HCT116 (cell line): ENCODE measurements at regions not wholly inside any gene's neighbourhood (a gene's known extent, or its start where the extent isn't known, plus 50 kb on each side); places are given as distances from the start of the nearest gene placed in this dataset.

Experiments
- ATAC-seq: fragments of 200-7000 bp; cut with Tn5 transposase; 2 replicates; pipeline ENCODE4 v1.9.1; 2020; ENCODE audit warnings: mild to moderate bottlenecking, moderate library complexity
- BruUV-seq: library from RNA; stranded (reverse); fragments of 400-500 nt; replicated peaks from 2 replicates; lab custom pipeline; 2021; lab: Mats Ljungman, UMichigan
- CTCF ChIA-PET: fragments of 300-600 bp; sonication (Branson Sonifier 250); formaldehyde crosslinking; loops from one replicate; lab custom pipeline; 2021; ENCODE audit warnings: antibody characterized with exemption; lab: Charles Lee
- POLR2A ChIA-PET: fragments of 300-600, 350-600 bp; sonication (Branson Sonifier 250); formaldehyde crosslinking; loops from one replicate; lab custom pipeline; 2021; ENCODE audit warnings: antibody characterized with exemption; lab: Charles Lee
- RAD21 ChIA-PET, 2 experiments: fragments of 300-600 bp; sonication (Branson Sonifier 250); formaldehyde crosslinking; loops; one replicate each; lab custom pipeline; 2023; ENCODE audit warnings: low total read pairs in 2 of 2; ENCODE audit not compliant: uncharacterized antibody in 2 of 2, unreplicated experiment in 2 of 2, low non-redundant PET in 1 of 2; lab: Charles Lee
- DNase-seq: peaks from one replicate; pipeline ENCODE4 v3.0.0-alpha.2; 2010; ENCODE audit warnings: low read depth, low spot score
- H2AFZ ChIP-seq: fragments of 200-600 bp; shearing (Covaris generic), sonication (generic); 2 replicates; pipeline ENCODE4 v1.6.1; 2017; ENCODE audit warnings: low read depth, mixed run types, mixed read lengths, antibody characterized with exemption, low read length; ENCODE audit not compliant: poor library complexity, severe bottlenecking
- H3K27ac ChIP-seq: 2 replicates; pipeline ENCODE4 v1.5.1; 2012; ENCODE audit warnings: low read depth, low read length
- H3K27me3 ChIP-seq: fragments of 200-600 bp; sonication (generic); 2 replicates; pipeline ENCODE4 v1.6.1; 2016; ENCODE audit warnings: mixed run types, low read length, mixed read lengths; ENCODE audit not compliant: insufficient read depth
- H3K36me3 ChIP-seq, 2 experiments: fragments of 200-500 bp in 1 of 2; fragments of 200-600 bp in 1 of 2; sonication (Bioruptor generic) in 1 of 2; sonication (generic) in 1 of 2; 2 replicates each; pipeline versions ENCODE4 v1.5.1 to v1.6.1; 2014 to 2016; ENCODE audit warnings: low read length in 2 of 2, inconsistent platforms in 1 of 2, mixed read lengths in 1 of 2, mixed run types in 1 of 2; ENCODE audit not compliant: insufficient read depth in 2 of 2, control insufficient read depth in 1 of 2
- H3K4me1 ChIP-seq, 2 experiments: fragments of 200-600 bp in 1 of 2; sonication (generic) in 1 of 2; 2 replicates each; pipeline versions ENCODE4 v1.5.1 to v1.6.1; 2012 to 2017; ENCODE audit warnings: low read length in 2 of 2, inconsistent platforms in 1 of 2, mild to moderate bottlenecking in 1 of 2, mixed read lengths in 1 of 2, mixed run types in 1 of 2, moderate library complexity in 1 of 2; ENCODE audit not compliant: insufficient read depth in 2 of 2, control insufficient read depth in 1 of 2
- H3K4me2 ChIP-seq: fragments of 200-600 bp; sonication (generic); 2 replicates; pipeline ENCODE4 v1.6.1; 2017; ENCODE audit warnings: mixed run types, low read length, mixed read lengths
- H3K4me3 ChIP-seq, 2 experiments: fragments of 200-600 bp in 1 of 2; sonication (generic) in 1 of 2; replicated peaks in 1 of 2; 2 replicates each; pipeline ENCODE4 v1.5.1; 2011 to 2016; ENCODE audit warnings: low read length in 2 of 2, control low read depth in 1 of 2, low read depth in 1 of 2, mild to moderate bottlenecking in 1 of 2, mixed read lengths in 1 of 2, mixed run types in 1 of 2
- H3K79me2 ChIP-seq: fragments of 200-600 bp; sonication (generic); 2 replicates; pipeline ENCODE4 v1.6.1; 2017; ENCODE audit warnings: mild to moderate bottlenecking, mixed run types, low read length, moderate library complexity, mixed read lengths; ENCODE audit not compliant: insufficient read depth
- H3K9ac ChIP-seq: fragments of 200-600 bp; sonication (generic); 2 replicates; pipeline ENCODE4 v1.6.1; 2016; ENCODE audit warnings: low read length, mixed read lengths
- H3K9me2 ChIP-seq: fragments of 200-600 bp; sonication (generic), shearing (Covaris generic); 2 replicates; pipeline ENCODE4 v1.6.1; 2017; ENCODE audit warnings: mixed run types, mild to moderate bottlenecking, moderate library complexity; ENCODE audit not compliant: insufficient read depth
- H3K9me3 ChIP-seq, 2 experiments: fragments of 200-500 bp in 1 of 2; fragments of 200-600 bp in 1 of 2; sonication (Bioruptor generic) in 1 of 2; sonication (generic) in 1 of 2; 2 replicates each; pipeline ENCODE4 v1.6.1; 2014 to 2017; ENCODE audit warnings: low read length in 2 of 2, mixed read lengths in 2 of 2, inconsistent platforms in 1 of 2, low read depth in 1 of 2, mild to moderate bottlenecking in 1 of 2, mixed run types in 1 of 2, moderate library complexity in 1 of 2; ENCODE audit not compliant: control insufficient read depth in 1 of 2, insufficient read depth in 1 of 2
- H4K20me1 ChIP-seq: fragments of 200-600 bp; sonication (generic), shearing (Covaris generic); 2 replicates; pipeline ENCODE4 v1.6.1; 2017; ENCODE audit warnings: mixed run types, mild to moderate bottlenecking, moderate library complexity; ENCODE audit not compliant: insufficient read depth
- EZH2 ChIP-seq: fragments of 200-600 bp; sonication (generic); IDR thresholded peaks from 2 replicates; pipeline ENCODE4 v1.6.1; 2017; ENCODE audit warnings: antibody characterized with exemption, mixed run types
- FOSL1 ChIP-seq: IDR thresholded peaks from 2 replicates; pipeline ENCODE4 v1.6.1; 2012; ENCODE audit warnings: low read depth
- SIN3A ChIP-seq: IDR thresholded peaks from 2 replicates; pipeline ENCODE4 v1.6.1; 2012; ENCODE audit warnings: low read depth
- intact Hi-C: fragments of 100-400 bp; cut with micrococcal nuclease; formaldehyde crosslinking; loops from 2 replicates; pipeline ENCODE4 v1.10.0; 2022
- TF ChIP-seq, protein P1 (sequence below): IDR thresholded peaks from 2 replicates; pipeline ENCODE4 v1.6.1; 2012
- TF ChIP-seq, protein P2 (sequence below): IDR thresholded peaks from 2 replicates; pipeline ENCODE4 v1.6.1; 2012
- TF ChIP-seq, protein P3 (sequence below): IDR thresholded peaks from 2 replicates; pipeline ENCODE4 v1.6.1; 2012; ENCODE audit warnings: low read depth

DNA sequence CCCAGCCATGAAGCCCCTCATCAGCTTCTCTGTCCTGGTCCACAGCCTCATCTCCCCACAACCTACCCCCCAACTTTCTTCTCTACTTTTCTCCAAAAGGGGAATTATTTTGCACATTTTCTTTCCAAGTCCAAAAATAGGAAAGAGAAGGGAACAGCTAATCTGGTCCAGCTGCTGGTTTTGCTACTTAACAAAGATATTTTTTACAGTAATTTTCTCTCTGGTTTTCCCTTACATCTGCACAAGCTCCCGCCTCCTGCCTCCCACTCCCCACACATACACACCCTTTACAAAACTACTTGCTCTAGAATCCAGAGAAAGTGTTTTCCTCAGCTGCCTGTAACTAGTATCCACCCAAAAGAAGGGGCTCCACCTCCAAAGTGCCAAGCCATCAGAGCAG, 177.2 kb downstream of the POLR2M start:
- no peaks in the 10 kb centered on the region for H3K9me2 ChIP-seq
- intact Hi-C loops: no loop called here
- no peak overlapping the region for H3K9ac ChIP-seq
- H4K20me1 ChIP-seq: no peaks in the 10 kb centered on the region
- H3K4me1 ChIP-seq: peaks cover 1 to 4% of the 10 kb centered on the region in 2 experiments; a peak in 3 of 4 replicates
- H3K27ac ChIP-seq: no peak overlapping the region
- no peak for ATAC-seq
- no peak for DNase-seq
- POLR2A ChIA-PET: no interaction called here
- H2AFZ ChIP-seq: no peak overlapping the region
- H3K9me3 ChIP-seq: no peaks in the 10 kb centered on the region
- no peak overlapping the region for H3K4me2 ChIP-seq
- CTCF ChIA-PET: no interaction called here
- H3K27me3 ChIP-seq: no peaks in the 10 kb centered on the region; the same call in 1 of the 2 replicates
- no peaks in the 10 kb centered on the region for H3K79me2 ChIP-seq
- no TSS peak for BruUV-seq
- TF ChIP-seq, protein P1, sequence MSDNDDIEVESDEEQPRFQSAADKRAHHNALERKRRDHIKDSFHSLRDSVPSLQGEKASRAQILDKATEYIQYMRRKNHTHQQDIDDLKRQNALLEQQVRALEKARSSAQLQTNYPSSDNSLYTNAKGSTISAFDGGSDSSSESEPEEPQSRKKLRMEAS: no peak
- TF ChIP-seq FOSL1: no peak
- TF ChIP-seq EZH2: no peak
- TF ChIP-seq, protein P2, sequence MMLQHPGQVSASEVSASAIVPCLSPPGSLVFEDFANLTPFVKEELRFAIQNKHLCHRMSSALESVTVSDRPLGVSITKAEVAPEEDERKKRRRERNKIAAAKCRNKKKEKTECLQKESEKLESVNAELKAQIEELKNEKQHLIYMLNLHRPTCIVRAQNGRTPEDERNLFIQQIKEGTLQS: no peak
- TF ChIP-seq, protein P3, sequence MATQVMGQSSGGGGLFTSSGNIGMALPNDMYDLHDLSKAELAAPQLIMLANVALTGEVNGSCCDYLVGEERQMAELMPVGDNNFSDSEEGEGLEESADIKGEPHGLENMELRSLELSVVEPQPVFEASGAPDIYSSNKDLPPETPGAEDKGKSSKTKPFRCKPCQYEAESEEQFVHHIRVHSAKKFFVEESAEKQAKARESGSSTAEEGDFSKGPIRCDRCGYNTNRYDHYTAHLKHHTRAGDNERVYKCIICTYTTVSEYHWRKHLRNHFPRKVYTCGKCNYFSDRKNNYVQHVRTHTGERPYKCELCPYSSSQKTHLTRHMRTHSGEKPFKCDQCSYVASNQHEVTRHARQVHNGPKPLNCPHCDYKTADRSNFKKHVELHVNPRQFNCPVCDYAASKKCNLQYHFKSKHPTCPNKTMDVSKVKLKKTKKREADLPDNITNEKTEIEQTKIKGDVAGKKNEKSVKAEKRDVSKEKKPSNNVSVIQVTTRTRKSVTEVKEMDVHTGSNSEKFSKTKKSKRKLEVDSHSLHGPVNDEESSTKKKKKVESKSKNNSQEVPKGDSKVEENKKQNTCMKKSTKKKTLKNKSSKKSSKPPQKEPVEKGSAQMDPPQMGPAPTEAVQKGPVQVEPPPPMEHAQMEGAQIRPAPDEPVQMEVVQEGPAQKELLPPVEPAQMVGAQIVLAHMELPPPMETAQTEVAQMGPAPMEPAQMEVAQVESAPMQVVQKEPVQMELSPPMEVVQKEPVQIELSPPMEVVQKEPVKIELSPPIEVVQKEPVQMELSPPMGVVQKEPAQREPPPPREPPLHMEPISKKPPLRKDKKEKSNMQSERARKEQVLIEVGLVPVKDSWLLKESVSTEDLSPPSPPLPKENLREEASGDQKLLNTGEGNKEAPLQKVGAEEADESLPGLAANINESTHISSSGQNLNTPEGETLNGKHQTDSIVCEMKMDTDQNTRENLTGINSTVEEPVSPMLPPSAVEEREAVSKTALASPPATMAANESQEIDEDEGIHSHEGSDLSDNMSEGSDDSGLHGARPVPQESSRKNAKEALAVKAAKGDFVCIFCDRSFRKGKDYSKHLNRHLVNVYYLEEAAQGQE: no peak
- no peak for TF ChIP-seq SIN3A
- TF ChIP-seq, all 23 proteins: peak for 0
- Histone ChIP-seq H3K4me3 (no peak overlapping the region), H3K36me3 (no peaks in the 10 kb centered on the region)
- RAD21 ChIA-PET: no interaction called here
